Brain microvascular endothelial cell (primary cell): ENCODE measurements at regions not wholly inside any gene's neighbourhood (a gene's known extent, or its start where the extent isn't known, plus 50 kb on each side); places are given as distances from the start of the nearest gene placed in this dataset.
A peak's percentile ranks its signal among the peaks of the same experiment; 100 is the strongest.

Experiments used
- DNase-seq: peaks from one replicate; pipeline ENCODE4 v3.0.0-alpha.2; 2020
- H3K27ac ChIP-seq: fragments of 250-450 bp; sonication (Bioruptor Pico); 2 replicates; pipeline ENCODE4 v1.5.1; 2020; ENCODE audit warnings: mild to moderate bottlenecking, moderate library complexity
- H3K27me3 ChIP-seq: fragments of 250-450 bp; sonication (Bioruptor Pico); replicated peaks from 2 replicates; pipeline ENCODE4 v1.5.1; 2020; ENCODE audit warnings: mild to moderate bottlenecking
- H3K36me3 ChIP-seq: fragments of 250-450 bp; sonication (Bioruptor Pico); replicated peaks from 2 replicates; pipeline ENCODE4 v1.5.1; 2020; ENCODE audit warnings: mild to moderate bottlenecking
- H3K4me3 ChIP-seq: 2 replicates; pipeline ENCODE4 v1.5.1; 2011; ENCODE audit warnings: low read depth, mild to moderate bottlenecking, control low read depth, low read length, moderate library complexity
- CTCF ChIP-seq: IDR thresholded peaks from 2 replicates; pipeline ENCODE4 v1.5.1; 2011; ENCODE audit warnings: low read depth, mild to moderate bottlenecking, moderate library complexity, low read length, control low read depth, inconsistent platforms; ENCODE audit errors: missing control alignments
- in situ Hi-C: cut with HindIII; loops from 2 replicates; pipeline ENCODE4 v1.10.0; 2017; ENCODE audit warnings: low sequenced_read_pairs, low pct_ligation_motif_present

GRCh38 chr7:42739638-42740037, 172.2 kb downstream of the C7orf25 start:
- no peak for TF ChIP-seq CTCF
- no peaks in the 10 kb centered on the region for H3K27me3 ChIP-seq
- no peak overlapping the region for H3K27ac ChIP-seq
- no peak overlapping the region for H3K4me3 ChIP-seq
- no peak for DNase-seq
- H3K36me3 ChIP-seq: no peaks in the 10 kb centered on the region
- in situ Hi-C loops: no loop called here

- Histone ChIP-seq H3K27me3 (no peaks in the 10 kb centered on the region), H3K4me3 (no peak overlapping the region), H3K36me3 (no peaks in the 10 kb centered on the region), H3K27ac (no peak overlapping the region)
- TF ChIP-seq CTCF: peak; percentile 53
- in situ Hi-C loops: no loop called here
- no peak for DNase-seq
Observed at GRCh38 chr7:42736931-42737330, 174.9 kb downstream of the C7orf25 start.

GRCh38 chr7:42735081-42735480, 176.8 kb downstream of the C7orf25 start:
- no peak for TF ChIP-seq CTCF
- H3K36me3 ChIP-seq: no peaks in the 10 kb centered on the region
- H3K27ac ChIP-seq: no peak overlapping the region
- DNase-seq: no peak
- in situ Hi-C loops: no loop called here
- no peaks in the 10 kb centered on the region for H3K27me3 ChIP-seq
- H3K4me3 ChIP-seq: no peak overlapping the region

DNA sequence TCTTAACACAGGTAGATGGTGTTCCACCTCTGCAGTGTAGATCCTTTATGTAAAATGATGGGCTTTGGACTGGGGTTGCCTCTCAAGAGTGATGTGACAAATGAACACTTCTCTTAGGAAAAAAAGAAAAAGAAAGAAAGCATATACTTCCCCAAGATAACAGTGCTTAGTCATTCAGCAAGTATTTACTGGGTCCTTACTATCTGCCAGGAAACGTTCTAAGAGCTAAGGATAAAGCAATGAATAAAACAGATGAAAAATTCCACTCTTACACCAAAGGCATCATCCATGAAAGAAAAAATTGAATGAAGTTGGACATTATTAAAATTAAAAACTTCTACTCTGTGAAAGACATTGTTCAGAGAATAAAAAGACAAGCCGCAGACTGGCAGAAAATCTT, 177.3 kb downstream of the C7orf25 start:
- TF ChIP-seq CTCF: no peak
- in situ Hi-C loops: no loop called here
- no peak overlapping the region for H3K4me3 ChIP-seq
- H3K27ac ChIP-seq: no peak overlapping the region
- peak; percentile 32 for DNase-seq
- no peaks in the 10 kb centered on the region for H3K36me3 ChIP-seq
- no peaks in the 10 kb centered on the region for H3K27me3 ChIP-seq

DNA sequence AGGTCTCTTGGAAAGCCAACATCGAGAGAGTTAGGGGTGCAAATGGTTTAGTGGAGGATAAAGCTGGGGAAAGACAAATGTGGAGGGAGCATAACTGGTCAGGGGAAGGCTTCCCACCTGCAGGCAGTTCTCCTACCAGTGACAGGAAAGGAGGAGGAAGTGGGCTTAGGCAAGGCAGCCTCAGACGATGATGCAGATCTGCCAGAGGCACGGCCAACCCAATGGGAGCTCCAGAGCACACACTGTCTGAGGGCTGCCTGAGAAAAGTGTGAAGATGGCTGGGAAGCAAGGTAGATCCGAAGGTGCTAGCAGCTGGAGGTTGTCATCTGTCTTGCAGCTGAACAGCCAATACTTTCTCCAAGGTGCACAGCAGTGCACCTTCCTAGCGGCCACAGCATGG, 178.8 kb downstream of the C7orf25 start:
- no peaks in the 10 kb centered on the region for H3K27me3 ChIP-seq
- TF ChIP-seq CTCF: no peak
- in situ Hi-C loops: no loop called here
- no peaks in the 10 kb centered on the region for H3K36me3 ChIP-seq
- no peak overlapping the region for H3K27ac ChIP-seq
- no peak for DNase-seq
- H3K4me3 ChIP-seq: no peak overlapping the region

GRCh38 chr7:42730586-42730985, 181.3 kb downstream of the C7orf25 start:
- H3K27ac ChIP-seq: no peak overlapping the region
- no peak for TF ChIP-seq CTCF
- H3K27me3 ChIP-seq: no peaks in the 10 kb centered on the region
- in situ Hi-C loops: no loop called here
- no peak overlapping the region for H3K4me3 ChIP-seq
- H3K36me3 ChIP-seq: no peaks in the 10 kb centered on the region
- DNase-seq: no peak
